T-cell (primary cell): ENCODE measurements at regions not wholly inside any gene's neighbourhood (a gene's known extent, or its start where the extent isn't known, plus 50 kb on each side); places are given as distances from the start of the nearest gene placed in this dataset.

Experiments used
- ATAC-seq, 4 experiments: fragments of 200-7000 bp in 3 of 4; fragments of 150-1000 bp in 1 of 4; cut with Tn5 transposase; replicated peaks in 1 of 4; 1 replicate in 3 of 4; 2 replicates in 1 of 4; pipeline ENCODE4 v1.10.0; 2021; ENCODE audit warnings: moderate library complexity in 3 of 4, mild to moderate bottlenecking in 2 of 4, moderate number of reproducible peaks in 1 of 4
- CTCF ChIA-PET, 2 donors: fragments of 300-600 bp; sonication (Branson Sonifier 250); formaldehyde crosslinking; loops; one replicate each; lab custom pipeline; 2022; ENCODE audit warnings: antibody characterized with exemption in 2 of 2; lab: Charles Lee
- POLR2A ChIA-PET, 2 donors: fragments of 300-600 bp; sonication (Branson Sonifier 250); formaldehyde crosslinking; loops; one replicate each; lab custom pipeline; 2022; ENCODE audit warnings: antibody characterized with exemption in 2 of 2; lab: Charles Lee
- DNase-seq, 35 experiments: peaks; one replicate each; pipeline versions ENCODE4 v3.0.0 to v3.0.0-alpha.2; 2013 to 2023
- H3K27ac ChIP-seq: one replicate; pipeline ENCODE4 v1.5.1; 2013; ENCODE audit warnings: low read length
- H3K27me3 ChIP-seq, 2 experiments: replicated peaks in 1 of 2; 1 replicate in 1 of 2; 2 replicates in 1 of 2; pipeline versions ENCODE4 v1.6.1 to v1.7.0; 2013; ENCODE audit warnings: low read length in 1 of 2, mixed read lengths in 1 of 2; ENCODE audit not compliant: control insufficient read depth in 2 of 2, insufficient read depth in 2 of 2; ENCODE audit errors: extremely low read depth in 1 of 2
- H3K36me3 ChIP-seq, 2 donors: 1 replicate in 1 of 2; 2 replicates in 1 of 2; pipeline versions ENCODE4 v1.6.1 to v1.7.0; 2013; ENCODE audit warnings: low read length in 1 of 2; ENCODE audit not compliant: control insufficient read depth in 2 of 2, insufficient read depth in 1 of 2; ENCODE audit errors: extremely low read depth in 1 of 2
- H3K4me1 ChIP-seq, 2 experiments: 1 replicate in 1 of 2; 2 replicates in 1 of 2; pipeline versions ENCODE4 v1.6.1 to v1.7.0; 2013; ENCODE audit warnings: low read length in 2 of 2, mixed read lengths in 1 of 2; ENCODE audit not compliant: insufficient read depth in 2 of 2, control insufficient read depth in 1 of 2; ENCODE audit errors: extremely low read depth in 1 of 2
- H3K4me3 ChIP-seq, 2 donors: 1 replicate in 1 of 2; 2 replicates in 1 of 2; pipeline versions ENCODE4 v1.5.1 to v1.7.0; 2013; ENCODE audit warnings: mild to moderate bottlenecking in 2 of 2, low read length in 1 of 2, moderate library complexity in 1 of 2; ENCODE audit not compliant: control insufficient read depth in 1 of 2; ENCODE audit errors: extremely low read depth in 1 of 2
- H3K9me3 ChIP-seq: 2 replicates; pipeline ENCODE4 v1.7.0; 2013
- H3K27ac Mint-ChIP-seq, 2 donors: one replicate each; pipeline ENCODE4 v1.8.0; 2020 to 2021; ENCODE audit warnings: mild to moderate bottlenecking in 2 of 2, mixed read lengths in 2 of 2
- H3K27me3 Mint-ChIP-seq, 2 donors: one replicate each; pipeline ENCODE4 v1.8.0; 2021 to 2022; ENCODE audit warnings: mixed read lengths in 2 of 2
- H3K36me3 Mint-ChIP-seq: one replicate; pipeline ENCODE4 v1.8.0; 2021; ENCODE audit warnings: mixed read lengths
- H3K4me1 Mint-ChIP-seq, 3 donors: one replicate each; pipeline ENCODE4 v1.8.0; 2020 to 2022; ENCODE audit warnings: mixed read lengths in 3 of 3, mild to moderate bottlenecking in 1 of 3
- H3K4me3 Mint-ChIP-seq, 3 donors: one replicate each; pipeline ENCODE4 v1.8.0; 2020 to 2022; ENCODE audit warnings: mild to moderate bottlenecking in 3 of 3, mixed read lengths in 3 of 3, moderate library complexity in 3 of 3
- H3K9me3 Mint-ChIP-seq, 3 donors: one replicate each; pipeline ENCODE4 v1.8.0; 2020 to 2022; ENCODE audit warnings: mixed read lengths in 3 of 3
- WGBS: methylation state at CpG from one replicate; pipeline ENCODE4 v1.1.5; 2013; ENCODE audit warnings: missing lambda C conversion rate; ENCODE audit not compliant: insufficient coverage; 5-methylcytosine and 5-hydroxymethylcytosine counted together

- H3K27me3 ChIP-seq = no peaks in the 10 kb centered on the region
- DNase-seq (no peak), ATAC-seq (no peak)
- peaks cover 7% of the 10 kb centered on the region for H3K36me3 Mint-ChIP-seq
- no peak overlapping the region for H3K27ac ChIP-seq
- ChIA-PET CTCF (interaction anchor here in 1 of 2 donors (2.9 kb wide), 1 partner anchor 211 kb away, joined by 8 read pairs; no protein-coding TSS in a partner anchor), POLR2A (no interaction called here)
- peaks cover 5 to 22% of the 10 kb centered on the region in 2 experiments for H3K4me1 ChIP-seq
- H3K27ac Mint-ChIP-seq = peak overlapping the region in 1 of 2 donors; percentile 76
- peaks cover 28 to 56% (median 46%) of the 10 kb centered on the region in 3 donors for H3K4me1 Mint-ChIP-seq
- H3K36me3 ChIP-seq = no peaks in the 10 kb centered on the region
- H3K4me3 Mint-ChIP-seq = no peak overlapping the region
- 100% methylated on average over 1 of the region's 1 CpG for WGBS
- H3K27me3 Mint-ChIP-seq = no peaks in the 10 kb centered on the region
- H3K4me3 ChIP-seq = no peak overlapping the region
- H3K9me3 Mint-ChIP-seq = peaks cover 2 to 11% (median 7%) of the 10 kb centered on the region in 3 donors
- H3K9me3 ChIP-seq = no peaks in the 10 kb centered on the region
These were observed 51.5 kb upstream of the OSBPL3 start for GRCh38 chr7:25031432-25031831.

- CTCF ChIA-PET = interaction anchor here in 1 of 2 donors (2.9 kb wide), 1 partner anchor 210 kb away, joined by 8 read pairs; no protein-coding TSS in a partner anchor
- POLR2A ChIA-PET = interaction anchor here in 1 of 2 donors (0.6 kb wide), 1 partner anchor 20 kb away, joined by 3 read pairs; no protein-coding TSS in a partner anchor
- Mint-ChIP-seq H3K4me1 (peaks cover 28 to 58% (median 46%) of the 10 kb centered on the region in 3 donors), H3K4me3 (no peak overlapping the region), H3K27me3 (no peaks in the 10 kb centered on the region), H3K9me3 (peaks cover 2 to 7% (median 3%) of the 10 kb centered on the region in 3 donors), H3K36me3 (peaks cover 5% of the 10 kb centered on the region), H3K27ac (peak overlapping the region; percentile 65 to 76)
- Histone ChIP-seq H3K9me3 (no peaks in the 10 kb centered on the region), H3K4me3 (no peak overlapping the region), H3K36me3 (no peaks in the 10 kb centered on the region), H3K27ac (no peak overlapping the region), H3K27me3 (no peaks in the 10 kb centered on the region), H3K4me1 (peaks cover 5 to 22% of the 10 kb centered on the region in 2 experiments)
- 51% methylated on average over 6 of the region's 6 CpGs for WGBS
- ATAC-seq (peak in 2 of 4 experiments; percentile 25 to 45), DNase-seq (peak in 1 of 35 experiments; percentile 15)
These were observed 51.0 kb upstream of the OSBPL3 start for GRCh38 chr7:25031007-25031406.
